ENCODE measurements at regions not wholly inside any gene's neighbourhood (a gene's known extent, or its start where the extent isn't known, plus 50 kb on each side); places are given as distances from the start of the nearest gene placed in this dataset.
"Not testable (repeated sequence)": the region's sequence is repeated elsewhere in the genome, so short reads cannot be mapped to it uniquely, and the experiment has no call there.

GRCh38 chr6:30832864-30833263, 51.5 kb upstream of the DDR1 start:
- no peak for DNase-seq

- DNase-seq = no peak
Measured at GRCh38 chr6:30830438-30830837, 53.9 kb upstream of the DDR1 start.

- DNase-seq = no peak
Measured at GRCh38 chr6:30829639-30830255, 54.6 kb upstream of the DDR1 start.

GRCh38 chr6:30829033-30829432, 55.3 kb upstream of the DDR1 start:
- DNase-seq = no peak

GRCh38 chr6:30828027-30828962, 56.0 kb upstream of the DDR1 start:
- DNase-seq = peak; percentile 56

- no peak for DNase-seq
Measured at GRCh38 chr6:30826961-30827342, 57.4 kb upstream of the DDR1 start.

- no peak for DNase-seq
Measured at GRCh38 chr6:30824698-30825097, 59.6 kb upstream of the DDR1 start.

- no peak for DNase-seq
Measured at GRCh38 chr6:30823534-30823865, 60.8 kb upstream of the DDR1 start.

GRCh38 chr6:30821862-30822784, 62.2 kb upstream of the DDR1 start:
- no peak for DNase-seq

GRCh38 chr6:30820193-30820592, 64.1 kb upstream of the DDR1 start:
- no peak for DNase-seq

GRCh38 chr6:30819297-30819917, 64.9 kb upstream of the DDR1 start:
- DNase-seq = no peak

GRCh38 chr6:30818391-30818841, 65.9 kb upstream of the DDR1 start:
- no peak for DNase-seq

- no peak for DNase-seq
Measured at GRCh38 chr6:30816791-30817739, 67.3 kb upstream of the DDR1 start.

- not testable (repeated sequence) for DNase-seq
Measured at GRCh38 chr6:30816296-30816695, 68.0 kb upstream of the DDR1 start.

GRCh38 chr6:30815041-30815742, 69.1 kb upstream of the DDR1 start:
- not testable (repeated sequence) for DNase-seq

- DNase-seq = no peak
Measured at GRCh38 chr6:30814146-30815040, 69.9 kb upstream of the DDR1 start.

- DNase-seq = no peak
Measured at GRCh38 chr6:30813631-30814145, 69.3 kb upstream of the IER3 start.

- DNase-seq = no peak
Measured at GRCh38 chr6:30810813-30811339, 66.5 kb upstream of the IER3 start.

GRCh38 chr6:30807566-30807965, 63.2 kb upstream of the IER3 start:
- not testable (repeated sequence) for DNase-seq

Data from NCI-H774 (cell line).